K562 (cell line): ENCODE measurements at regions not wholly inside any gene's neighbourhood (a gene's known extent, or its start where the extent isn't known, plus 50 kb on each side); places are given as distances from the start of the nearest gene placed in this dataset.

Source experiments
- BRF2 ChIP-seq: IDR thresholded peaks from 3 replicates; pipeline ENCODE4 v1.6.1; 2011; ENCODE audit warnings: borderline replicate concordance, mild to moderate bottlenecking; ENCODE audit not compliant: insufficient read length, insufficient read depth
- CTCF ChIP-seq, 3 experiments: IDR thresholded peaks in 2 of 3; conservative IDR thresholded peaks in 1 of 3; 2 replicates each; pipeline ENCODE4 v1.5.1; 2011 to 2012; ENCODE audit warnings: low read length in 3 of 3, mild to moderate bottlenecking in 3 of 3, control low read depth in 2 of 3, improper control_type of control experiment in 1 of 3, inconsistent platforms in 1 of 3, low read depth in 1 of 3, mixed read lengths in 1 of 3, moderate library complexity in 1 of 3; ENCODE audit not compliant: insufficient read depth in 2 of 3
- FOXJ2 ChIP-seq: fragments of 200-800 bp; sonication (Bioruptor generic); IDR thresholded peaks from 2 replicates; pipeline ENCODE4 v1.6.1; 2016; ENCODE audit warnings: missing genetic modification characterization, missing compliant biosample characterization
- FOXK1 ChIP-seq: sonication (generic); formaldehyde crosslinking; IDR thresholded peaks from 2 replicates; pipeline ENCODE4 v1.8.0; 2022; ENCODE audit warnings: missing genetic modification reagents, mild to moderate bottlenecking, borderline replicate concordance
- HDAC2 ChIP-seq: fragments of 450-650 bp; IDR thresholded peaks from 2 replicates; pipeline ENCODE4 v1.6.1; 2016; ENCODE audit warnings: mild to moderate bottlenecking
- HDAC6 ChIP-seq: IDR thresholded peaks from 2 replicates; pipeline ENCODE4 v1.6.1; 2012; ENCODE audit warnings: low read depth, mild to moderate bottlenecking, control low read depth, inconsistent platforms, low read length, moderate library complexity
- POLR2A ChIP-seq: fragments of 450-650 bp; conservative IDR thresholded peaks from 2 replicates; pipeline ENCODE4 v1.6.1; 2016
- POLR3G ChIP-seq: IDR thresholded peaks from 2 replicates; pipeline ENCODE4 v1.6.1; 2011; ENCODE audit not compliant: insufficient read length, insufficient replicate concordance; ENCODE audit errors: extremely low read depth
- VEZF1 ChIP-seq: fragments of 200-800 bp; sonication (Bioruptor generic); IDR thresholded peaks from 2 replicates; pipeline ENCODE4 v1.6.1; 2017; ENCODE audit warnings: missing genetic modification characterization, missing compliant biosample characterization
- ZNF143 ChIP-seq: sonication (generic); formaldehyde crosslinking; IDR thresholded peaks from 2 replicates; pipeline ENCODE4 v1.9.0; 2022; ENCODE audit warnings: mild to moderate bottlenecking, missing genetic modification reagents
- TF ChIP-seq, protein P1 (sequence below): sonication (generic); formaldehyde crosslinking; IDR thresholded peaks from 2 replicates; pipeline ENCODE4 v1.8.1; 2022; ENCODE audit warnings: missing genetic modification reagents
- TF ChIP-seq, protein P2 (sequence below): fragments of 250-450 bp; sonication (Bioruptor Pico); IDR thresholded peaks from 2 replicates; pipeline ENCODE4 v1.9.0; 2021; ENCODE audit warnings: mild to moderate bottlenecking
- TF ChIP-seq, protein P3 (sequence below): sonication (generic); formaldehyde crosslinking; IDR thresholded peaks from 2 replicates; pipeline ENCODE4 v1.9.0; 2022; ENCODE audit warnings: mild to moderate bottlenecking, missing genetic modification reagents

DNA sequence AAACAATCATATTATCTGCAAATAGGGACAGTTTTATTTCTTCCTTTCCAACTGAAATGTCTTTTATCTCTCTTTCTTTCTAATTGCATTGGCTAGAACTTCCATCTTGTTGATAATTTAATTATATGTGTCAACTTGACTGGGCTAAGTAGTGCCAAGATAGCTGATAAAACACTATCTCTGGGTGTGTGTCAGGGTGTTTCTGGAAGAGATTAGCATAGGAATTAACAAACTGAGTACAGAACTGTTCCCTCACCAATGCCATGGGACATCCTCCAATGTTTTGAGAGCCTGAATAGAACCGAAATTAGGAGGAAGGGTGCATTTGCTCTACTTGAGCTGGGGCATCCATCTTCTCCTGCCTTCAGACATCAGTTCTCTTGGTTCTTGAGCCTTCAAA is 1027.2 kb downstream of the FAT4 start:
- TF ChIP-seq, protein P1, sequence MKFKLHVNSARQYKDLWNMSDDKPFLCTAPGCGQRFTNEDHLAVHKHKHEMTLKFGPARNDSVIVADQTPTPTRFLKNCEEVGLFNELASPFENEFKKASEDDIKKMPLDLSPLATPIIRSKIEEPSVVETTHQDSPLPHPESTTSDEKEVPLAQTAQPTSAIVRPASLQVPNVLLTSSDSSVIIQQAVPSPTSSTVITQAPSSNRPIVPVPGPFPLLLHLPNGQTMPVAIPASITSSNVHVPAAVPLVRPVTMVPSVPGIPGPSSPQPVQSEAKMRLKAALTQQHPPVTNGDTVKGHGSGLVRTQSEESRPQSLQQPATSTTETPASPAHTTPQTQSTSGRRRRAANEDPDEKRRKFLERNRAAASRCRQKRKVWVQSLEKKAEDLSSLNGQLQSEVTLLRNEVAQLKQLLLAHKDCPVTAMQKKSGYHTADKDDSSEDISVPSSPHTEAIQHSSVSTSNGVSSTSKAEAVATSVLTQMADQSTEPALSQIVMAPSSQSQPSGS (CRISPR knock-in tag) = no peak
- TF ChIP-seq, protein P2, sequence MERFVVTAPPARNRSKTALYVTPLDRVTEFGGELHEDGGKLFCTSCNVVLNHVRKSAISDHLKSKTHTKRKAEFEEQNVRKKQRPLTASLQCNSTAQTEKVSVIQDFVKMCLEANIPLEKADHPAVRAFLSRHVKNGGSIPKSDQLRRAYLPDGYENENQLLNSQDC (CRISPR knock-in tag) = no peak
- TF ChIP-seq POLR2A (no peak), HDAC2 (no peak), ZNF143 (CRISPR knock-in tag) (no peak), CTCF (IDR thresholded peaks at IDR 0.05 in 2 of 3, conservative IDR thresholded peaks at IDR 0.05 in 1 of 3; ENCODE audit: insufficient read depth in 2 of 3, low read depth in 1 of 3, low read length in 3 of 3) (no peak), VEZF1 (no peak), FOXK1 (no peak), BRF2 (no peak), FOXJ2 (tag) (no peak), HDAC6 (no peak), POLR3G (no peak)
- TF ChIP-seq, protein P3, sequence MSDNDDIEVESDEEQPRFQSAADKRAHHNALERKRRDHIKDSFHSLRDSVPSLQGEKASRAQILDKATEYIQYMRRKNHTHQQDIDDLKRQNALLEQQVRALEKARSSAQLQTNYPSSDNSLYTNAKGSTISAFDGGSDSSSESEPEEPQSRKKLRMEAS (CRISPR knock-in tag) = no peak
